Keratinocyte (primary cell): ENCODE measurements at regions not wholly inside any gene's neighbourhood (a gene's known extent, or its start where the extent isn't known, plus 50 kb on each side); places are given as distances from the start of the nearest gene placed in this dataset.

Source experiments
- CTCF ChIP-seq, 3 experiments: IDR thresholded peaks in 1 of 3; conservative IDR thresholded peaks in 1 of 3; optimal IDR thresholded peaks in 1 of 3; 2 replicates in 2 of 3; 3 replicates in 1 of 3; pipeline versions ENCODE3 to v1.5.1; 2011; ENCODE audit warnings: low read length in 3 of 3, mild to moderate bottlenecking in 3 of 3, moderate library complexity in 2 of 3, control low read depth in 1 of 3, inconsistent platforms in 1 of 3; ENCODE audit not compliant: insufficient read depth in 2 of 3; ENCODE audit errors: extremely low read depth in 1 of 3
- EZH2 ChIP-seq: IDR thresholded peaks from one replicate; pipeline ENCODE4 v1.6.1; 2012; ENCODE audit warnings: inconsistent platforms, mild to moderate bottlenecking, low read length, moderate library complexity

- TF ChIP-seq CTCF (optimal IDR thresholded peaks at IDR 0.05 in 1 of 3, IDR thresholded peaks at IDR 0.05 in 1 of 3, conservative IDR thresholded peaks at IDR 0.05 in 1 of 3; ENCODE audit: extremely low read depth in 1 of 3, insufficient read depth in 2 of 3, low read length in 3 of 3) = no peak
- no peak for TF ChIP-seq EZH2
Observed at GRCh38 chr13:71962126-71962525, 95.1 kb upstream of the DACH1 start.
